RWPE1 (cell line): ENCODE measurements at regions not wholly inside any gene's neighbourhood (a gene's known extent, or its start where the extent isn't known, plus 50 kb on each side); places are given as distances from the start of the nearest gene placed in this dataset.

Experiments used
- CTCF ChIA-PET: fragments of 350-600 bp; sonication (Branson Sonifier 250); formaldehyde crosslinking; extraction: SDS; loops from one replicate; lab custom pipeline; 2021; lab: Yijun Ruan, JAX
- POLR2A ChIA-PET: fragments of 400-600 bp; formaldehyde crosslinking; extraction: SDS; loops from one replicate; lab custom pipeline; 2020; ENCODE audit warnings: antibody characterized with exemption; ENCODE audit not compliant: low non-redundant PET; lab: Yijun Ruan, JAX
- DNase-seq: peaks from one replicate; pipeline ENCODE4 v3.0.0; 2012; ENCODE audit warnings: low spot score
- H3K27ac ChIP-seq: fragments of 450-650 bp; 2 replicates; pipeline ENCODE4 v1.5.1; 2017
- CTCF ChIP-seq: fragments of 450-650 bp; conservative IDR thresholded peaks from 2 replicates; pipeline ENCODE4 v1.5.1; 2017; ENCODE audit warnings: low read depth, mild to moderate bottlenecking

- DNase-seq = no peak
- CTCF ChIA-PET = no interaction called here
- H3K27ac ChIP-seq = no peak overlapping the region
- POLR2A ChIA-PET = no interaction called here
- TF ChIP-seq CTCF = no peak
Measured at GRCh38 chr12:27394676-27395075, 51.9 kb upstream of the SMCO2 start.

- CTCF ChIA-PET = no interaction called here
- no peak overlapping the region for H3K27ac ChIP-seq
- no peak for TF ChIP-seq CTCF
- DNase-seq = no peak
- POLR2A ChIA-PET = no interaction called here
Measured at GRCh38 chr12:27396216-27396815, 50.2 kb upstream of the SMCO2 start.
